ENCODE measurements at regions not wholly inside any gene's neighbourhood (a gene's known extent, or its start where the extent isn't known, plus 50 kb on each side); places are given as distances from the start of the nearest gene placed in this dataset.

DNA sequence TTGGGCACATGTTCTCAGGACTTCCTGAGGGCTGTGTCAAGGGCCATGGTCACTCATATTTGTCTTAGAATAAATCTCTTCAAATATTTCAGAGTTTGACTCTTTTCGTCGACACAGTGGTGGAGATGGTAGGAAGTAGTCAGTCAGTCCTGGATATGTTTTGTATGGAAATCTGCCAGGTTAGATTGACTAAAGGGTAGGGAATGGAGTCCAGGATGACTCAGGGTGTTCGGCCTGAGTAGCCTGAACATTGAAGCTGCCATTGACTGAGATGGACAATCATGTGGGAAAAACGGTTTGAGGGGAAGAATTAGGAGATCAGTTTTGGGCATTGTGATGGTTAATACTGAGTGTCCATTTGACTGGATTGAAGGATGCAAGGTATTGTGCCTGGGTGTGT lies 177.1 kb upstream of the CENPE start:
- Histone ChIP-seq H3K36me3 (no peaks in the 10 kb centered on the region), H3K4me3 (no peak overlapping the region), H3K27ac (no peak overlapping the region), H3K27me3 (no peaks in the 10 kb centered on the region), H3K4me1 (no peaks in the 10 kb centered on the region), H3K9me3 (no peaks in the 10 kb centered on the region)
- intact Hi-C loops (cut with DNase I; ENCODE audit: low total_unique reads) (no loop called here), in situ Hi-C loops (cut with MboI; ENCODE audit: low pct_ligation_motif_present in 1 of 4, low pct_unique_long_range_greater_than_20kb in 1 of 4, low sequenced_read_pairs in 3 of 4) (no loop called here)
- TF ChIP-seq POLR2A (IDR thresholded peaks at IDR 0.05) (no peak), CTCF (IDR thresholded peaks at IDR 0.05) (no peak), POLR2AphosphoS5 (IDR thresholded peaks at IDR 0.05) (no peak), EP300 (IDR thresholded peaks at IDR 0.05; ENCODE audit: low read depth) (no peak)
- DNase-seq = no peak
- WGBS, 2 donors (ENCODE audit: low coverage in 1 of 2) = 79 to 83% methylated on average over 1 to 4 of the region's 4 CpGs

DNA sequence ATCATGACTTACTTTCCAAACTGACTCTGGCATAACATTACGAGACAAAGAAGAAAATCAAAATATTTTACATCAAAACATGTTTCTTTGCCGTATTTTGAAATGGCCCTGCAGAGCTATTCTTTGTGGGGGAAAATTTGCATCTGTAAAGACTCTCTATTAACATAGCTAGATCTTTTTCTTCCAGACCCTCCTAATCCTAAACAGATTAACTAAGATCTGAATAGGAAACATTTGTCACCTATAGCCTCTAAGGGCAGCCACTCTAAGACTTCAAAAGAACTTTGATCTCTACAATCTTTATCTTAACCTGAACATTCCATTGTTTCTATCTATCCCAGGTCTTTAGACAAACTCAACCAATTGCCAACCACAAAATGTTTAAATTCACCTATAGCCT lies 176.6 kb upstream of the CENPE start:
- in situ Hi-C loops (cut with MboI; ENCODE audit: low pct_ligation_motif_present in 1 of 4, low pct_unique_long_range_greater_than_20kb in 1 of 4, low sequenced_read_pairs in 3 of 4) = no loop called here
- 59 to 73% methylated on average over 2 of the region's 2 CpGs for WGBS, 2 donors (ENCODE audit: low coverage in 1 of 2)
- no peak overlapping the region for H3K27ac ChIP-seq

GRCh38 chr4:103374306-103374705 lies 176.2 kb upstream of the CENPE start:
- WGBS, 2 donors (ENCODE audit: low coverage in 1 of 2) = 76 to 100% methylated on average over 1 of the region's 1 CpG
- DNase-seq = no peak
- intact Hi-C loops (cut with DNase I; ENCODE audit: low total_unique reads) (no loop called here), in situ Hi-C loops (cut with MboI; ENCODE audit: low pct_ligation_motif_present in 1 of 4, low pct_unique_long_range_greater_than_20kb in 1 of 4, low sequenced_read_pairs in 3 of 4) (no loop called here)
- no peaks in the 10 kb centered on the region for H3K27me3 ChIP-seq
- no peaks in the 10 kb centered on the region for H3K36me3 ChIP-seq
- H3K4me1 ChIP-seq = no peaks in the 10 kb centered on the region
- H3K9me3 ChIP-seq = no peaks in the 10 kb centered on the region
- TF ChIP-seq POLR2AphosphoS5 (IDR thresholded peaks at IDR 0.05) (no peak), EP300 (IDR thresholded peaks at IDR 0.05; ENCODE audit: low read depth) (no peak), POLR2A (IDR thresholded peaks at IDR 0.05) (no peak)
- H3K27ac ChIP-seq = no peak overlapping the region
- no peak overlapping the region for H3K4me3 ChIP-seq

More for the DNA sequence above, 176.6 kb upstream of the CENPE start:
- intact Hi-C loops (cut with DNase I; ENCODE audit: low total_unique reads) = no loop called here
- TF ChIP-seq POLR2A (IDR thresholded peaks at IDR 0.05) = no peak
- no peak for TF ChIP-seq POLR2AphosphoS5 (IDR thresholded peaks at IDR 0.05)
- TF ChIP-seq EP300 (IDR thresholded peaks at IDR 0.05; ENCODE audit: low read depth) = no peak
- no peak for TF ChIP-seq CTCF (IDR thresholded peaks at IDR 0.05)
- no peaks in the 10 kb centered on the region for H3K4me1 ChIP-seq
- no peak for DNase-seq
- H3K4me3 ChIP-seq = no peak overlapping the region
- no peaks in the 10 kb centered on the region for H3K27me3 ChIP-seq
- no peaks in the 10 kb centered on the region for H3K9me3 ChIP-seq
- H3K36me3 ChIP-seq = no peaks in the 10 kb centered on the region

GRCh38 chr4:103372002-103372558 lies 173.9 kb upstream of the CENPE start:
- 80 to 85% methylated on average over 5 to 6 of the region's 6 CpGs for WGBS, 2 donors (ENCODE audit: low coverage in 1 of 2)
- TF ChIP-seq POLR2AphosphoS5 (IDR thresholded peaks at IDR 0.05) (no peak), POLR2A (IDR thresholded peaks at IDR 0.05) (no peak), CTCF (IDR thresholded peaks at IDR 0.05) (no peak)
- Histone ChIP-seq H3K4me1 (no peaks in the 10 kb centered on the region), H3K27ac (no peak overlapping the region), H3K27me3 (no peaks in the 10 kb centered on the region), H3K9me3 (no peaks in the 10 kb centered on the region), H3K36me3 (no peaks in the 10 kb centered on the region), H3K4me3 (no peak overlapping the region)
- intact Hi-C loops (cut with DNase I; ENCODE audit: low total_unique reads) (no loop called here), in situ Hi-C loops (cut with MboI; ENCODE audit: low pct_ligation_motif_present in 1 of 4, low pct_unique_long_range_greater_than_20kb in 1 of 4, low sequenced_read_pairs in 3 of 4) (no loop called here)
- DNase-seq = no peak

GRCh38 chr4:103370336-103370735 lies 172.2 kb upstream of the CENPE start:
- Histone ChIP-seq H3K9me3 (no peaks in the 10 kb centered on the region), H3K4me1 (no peaks in the 10 kb centered on the region), H3K36me3 (no peaks in the 10 kb centered on the region), H3K27ac (no peak overlapping the region), H3K4me3 (no peak overlapping the region), H3K27me3 (no peaks in the 10 kb centered on the region)
- no peak for DNase-seq
- in situ Hi-C loops (cut with MboI; ENCODE audit: low pct_ligation_motif_present in 1 of 4, low pct_unique_long_range_greater_than_20kb in 1 of 4, low sequenced_read_pairs in 3 of 4) = no loop called here
- intact Hi-C loops (cut with DNase I; ENCODE audit: low total_unique reads) = no loop called here
- TF ChIP-seq POLR2AphosphoS5 (IDR thresholded peaks at IDR 0.05) (no peak), CTCF (IDR thresholded peaks at IDR 0.05) (no peak), EP300 (IDR thresholded peaks at IDR 0.05; ENCODE audit: low read depth) (no peak), POLR2A (IDR thresholded peaks at IDR 0.05) (no peak)
- 78 to 93% methylated on average over 2 to 5 of the region's 5 CpGs for WGBS, 2 donors (ENCODE audit: low coverage in 1 of 2)

Measured in transverse colon (tissue), 4 donors.